WI38 (cell line): ENCODE measurements at regions not wholly inside any gene's neighbourhood (a gene's known extent, or its start where the extent isn't known, plus 50 kb on each side); places are given as distances from the start of the nearest gene placed in this dataset.

ENCODE experiments used
- H3K4me3 ChIP-seq: 2 replicates; pipeline ENCODE4 v1.5.1; 2011; ENCODE audit warnings: low read depth, mild to moderate bottlenecking, control low read depth, low read length
- TF ChIP-seq, protein P1 (sequence below): IDR thresholded peaks from 2 replicates; pipeline ENCODE4 v1.5.1; 2012; ENCODE audit warnings: low read depth, mild to moderate bottlenecking, control low read depth, low read length

DNA sequence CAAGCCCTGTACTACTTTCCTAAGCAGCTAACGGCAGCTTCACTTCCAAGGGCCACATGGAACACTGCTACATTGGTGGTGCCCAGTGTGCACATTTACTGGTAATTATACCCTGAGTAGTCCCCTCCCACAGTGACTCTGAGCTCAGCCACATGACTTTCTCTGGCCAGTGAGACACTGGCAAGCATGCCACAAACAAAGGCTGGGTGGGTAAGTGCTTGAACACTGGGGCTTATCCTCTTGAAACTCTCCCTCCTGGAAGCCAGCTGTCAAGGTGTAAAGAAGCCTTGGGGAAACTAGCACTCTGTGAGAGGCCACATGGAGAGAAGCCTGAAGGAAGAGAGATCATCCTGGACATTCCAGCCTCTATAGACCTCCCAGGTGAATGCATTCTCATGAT lies 54.4 kb upstream of the DRD2 start:
- TF ChIP-seq, protein P1, sequence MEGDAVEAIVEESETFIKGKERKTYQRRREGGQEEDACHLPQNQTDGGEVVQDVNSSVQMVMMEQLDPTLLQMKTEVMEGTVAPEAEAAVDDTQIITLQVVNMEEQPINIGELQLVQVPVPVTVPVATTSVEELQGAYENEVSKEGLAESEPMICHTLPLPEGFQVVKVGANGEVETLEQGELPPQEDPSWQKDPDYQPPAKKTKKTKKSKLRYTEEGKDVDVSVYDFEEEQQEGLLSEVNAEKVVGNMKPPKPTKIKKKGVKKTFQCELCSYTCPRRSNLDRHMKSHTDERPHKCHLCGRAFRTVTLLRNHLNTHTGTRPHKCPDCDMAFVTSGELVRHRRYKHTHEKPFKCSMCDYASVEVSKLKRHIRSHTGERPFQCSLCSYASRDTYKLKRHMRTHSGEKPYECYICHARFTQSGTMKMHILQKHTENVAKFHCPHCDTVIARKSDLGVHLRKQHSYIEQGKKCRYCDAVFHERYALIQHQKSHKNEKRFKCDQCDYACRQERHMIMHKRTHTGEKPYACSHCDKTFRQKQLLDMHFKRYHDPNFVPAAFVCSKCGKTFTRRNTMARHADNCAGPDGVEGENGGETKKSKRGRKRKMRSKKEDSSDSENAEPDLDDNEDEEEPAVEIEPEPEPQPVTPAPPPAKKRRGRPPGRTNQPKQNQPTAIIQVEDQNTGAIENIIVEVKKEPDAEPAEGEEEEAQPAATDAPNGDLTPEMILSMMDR, result no peak
- H3K4me3 ChIP-seq, result no peak overlapping the region

DNA sequence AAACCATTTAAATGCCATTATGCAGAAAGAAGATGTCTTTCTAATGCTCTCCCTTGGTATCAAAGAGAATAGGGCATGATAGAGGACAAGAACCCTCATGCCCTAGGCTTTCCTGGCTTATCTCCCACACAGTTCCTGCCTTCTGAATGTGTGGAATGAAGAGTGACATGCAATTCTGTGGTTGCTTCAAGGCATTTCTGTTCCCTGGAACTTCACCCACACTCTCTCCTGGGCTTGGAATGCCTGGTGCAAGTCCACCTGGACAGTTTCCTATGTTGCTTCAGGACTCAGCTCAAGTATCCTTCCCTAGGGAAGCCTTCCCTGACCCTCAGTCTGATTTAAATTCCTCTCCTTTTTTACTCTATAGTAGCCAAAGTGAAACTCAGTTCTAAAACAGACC lies 53.8 kb upstream of the DRD2 start:
- H3K4me3 ChIP-seq, result no peak overlapping the region
- TF ChIP-seq, protein P1, result no peak

DNA sequence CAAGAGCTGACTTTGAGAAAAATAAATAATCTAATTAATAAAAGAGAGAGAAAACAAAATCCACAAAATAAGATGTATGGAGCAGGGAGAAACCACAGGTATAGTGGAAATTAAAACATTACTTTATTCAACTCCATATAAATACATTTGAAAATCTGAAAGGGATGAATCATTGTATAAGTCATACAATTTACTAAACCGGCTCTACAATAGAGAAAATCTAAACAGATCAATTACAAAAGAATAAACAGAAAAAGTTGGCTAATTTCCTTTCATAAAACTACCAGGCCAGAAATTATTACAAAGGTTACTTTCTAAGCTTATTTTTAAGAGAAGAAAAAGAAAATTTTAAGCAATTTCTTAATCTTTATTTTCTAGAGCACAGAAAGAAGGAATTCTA lies 51.3 kb upstream of the DRD2 start:
- TF ChIP-seq, protein P1, result no peak
- H3K4me3 ChIP-seq, result no peak overlapping the region
